ENCODE measurements at regions not wholly inside any gene's neighbourhood (a gene's known extent, or its start where the extent isn't known, plus 50 kb on each side); places are given as distances from the start of the nearest gene placed in this dataset.
"Not testable (repeated sequence)": the region's sequence is repeated elsewhere in the genome, so short reads cannot be mapped to it uniquely, and the experiment has no call there.

DNA sequence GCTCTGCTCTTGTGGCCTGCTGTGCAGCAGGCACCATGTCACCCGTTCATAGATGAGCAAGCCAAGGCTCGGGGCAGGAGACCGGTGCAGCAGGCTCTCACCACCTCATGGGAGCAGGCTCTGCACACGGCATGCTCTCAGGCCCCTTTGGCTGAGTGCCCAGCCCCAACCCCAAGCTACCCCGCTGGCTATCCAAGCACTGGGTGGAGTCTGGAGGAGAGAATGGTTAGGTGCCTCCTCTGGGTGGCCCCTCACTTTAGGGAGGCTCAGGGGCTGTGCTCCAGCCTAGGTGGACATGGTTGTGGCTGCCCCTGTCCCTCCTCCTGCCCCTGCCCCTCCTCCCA lies 199.9 kb downstream of the IGLL1 start:
- no peak for DNase-seq (ENCODE audit: low read depth in 2 of 2)
- TF ChIP-seq, protein P1, sequence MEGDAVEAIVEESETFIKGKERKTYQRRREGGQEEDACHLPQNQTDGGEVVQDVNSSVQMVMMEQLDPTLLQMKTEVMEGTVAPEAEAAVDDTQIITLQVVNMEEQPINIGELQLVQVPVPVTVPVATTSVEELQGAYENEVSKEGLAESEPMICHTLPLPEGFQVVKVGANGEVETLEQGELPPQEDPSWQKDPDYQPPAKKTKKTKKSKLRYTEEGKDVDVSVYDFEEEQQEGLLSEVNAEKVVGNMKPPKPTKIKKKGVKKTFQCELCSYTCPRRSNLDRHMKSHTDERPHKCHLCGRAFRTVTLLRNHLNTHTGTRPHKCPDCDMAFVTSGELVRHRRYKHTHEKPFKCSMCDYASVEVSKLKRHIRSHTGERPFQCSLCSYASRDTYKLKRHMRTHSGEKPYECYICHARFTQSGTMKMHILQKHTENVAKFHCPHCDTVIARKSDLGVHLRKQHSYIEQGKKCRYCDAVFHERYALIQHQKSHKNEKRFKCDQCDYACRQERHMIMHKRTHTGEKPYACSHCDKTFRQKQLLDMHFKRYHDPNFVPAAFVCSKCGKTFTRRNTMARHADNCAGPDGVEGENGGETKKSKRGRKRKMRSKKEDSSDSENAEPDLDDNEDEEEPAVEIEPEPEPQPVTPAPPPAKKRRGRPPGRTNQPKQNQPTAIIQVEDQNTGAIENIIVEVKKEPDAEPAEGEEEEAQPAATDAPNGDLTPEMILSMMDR (IDR thresholded peaks at IDR 0.05; ENCODE audit: low read depth, low read length): no peak
- no peak overlapping the region for H3K4me3 ChIP-seq (replicated peaks in 1 of 2; ENCODE audit: low read depth in 2 of 2, low read length in 2 of 2)

DNA sequence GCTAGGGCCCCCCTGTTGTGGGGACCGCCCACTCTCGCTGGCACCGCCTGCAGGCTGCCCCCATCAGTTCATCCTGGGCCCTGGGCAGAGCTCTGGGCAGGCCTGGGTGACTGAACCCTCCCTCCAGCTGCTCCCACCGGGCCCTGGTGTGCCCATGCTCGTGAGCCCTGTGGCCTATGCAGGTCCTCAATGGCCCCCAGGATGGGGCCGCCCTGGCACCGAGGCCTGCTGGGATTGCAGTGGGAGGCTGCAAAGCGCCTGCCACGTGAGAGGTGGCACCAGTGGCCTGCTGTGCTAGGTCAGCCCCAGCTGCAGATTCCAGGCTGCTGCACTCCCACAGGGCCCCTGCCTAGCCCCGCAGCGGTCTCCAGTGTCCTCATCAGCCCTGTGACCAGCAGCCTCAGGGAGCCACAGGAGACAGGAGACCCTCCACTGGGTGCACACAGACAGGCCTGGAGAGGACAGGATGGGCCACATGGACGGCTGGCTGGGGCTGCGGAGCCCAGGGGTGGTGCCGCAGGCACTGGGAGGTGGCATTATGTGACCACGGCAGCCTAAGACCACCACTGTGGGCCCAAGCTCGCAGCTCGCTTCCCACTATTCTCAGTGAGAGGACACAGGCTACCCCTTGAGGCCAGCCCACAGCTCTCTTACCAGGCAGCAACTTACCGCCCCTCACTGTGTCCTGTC lies 199.4 kb downstream of the BCR start:
- not testable (repeated sequence) for H3K4me3 ChIP-seq (replicated peaks in 1 of 2; ENCODE audit: low read depth in 2 of 2, low read length in 2 of 2); DNase-seq (ENCODE audit: low read depth in 2 of 2)

DNA sequence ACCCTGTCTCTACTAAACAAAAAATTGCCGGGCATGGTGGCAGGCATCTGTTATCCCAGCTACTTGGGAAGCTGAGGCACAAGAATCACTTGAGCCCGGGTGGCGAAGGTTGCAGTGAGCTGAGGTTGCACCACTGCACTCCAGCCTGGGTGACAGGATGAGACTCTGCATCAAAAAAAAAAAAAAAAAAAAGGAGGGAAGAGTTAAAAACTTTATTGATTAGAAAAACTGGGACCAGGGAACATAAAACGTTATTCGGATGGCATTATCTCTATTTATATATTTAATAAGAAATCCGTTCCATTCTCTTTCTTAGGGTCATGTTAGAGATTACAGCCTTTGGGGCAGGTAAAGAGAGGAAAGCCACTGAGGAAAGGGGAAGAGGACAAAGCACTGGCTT lies 197.5 kb downstream of the BCR start:
- DNase-seq (ENCODE audit: low read depth in 2 of 2): no peak
- H3K4me3 ChIP-seq (replicated peaks in 1 of 2; ENCODE audit: low read depth in 2 of 2, low read length in 2 of 2): no peak overlapping the region
- TF ChIP-seq, protein P1 (IDR thresholded peaks at IDR 0.05; ENCODE audit: low read depth, low read length): no peak

DNA sequence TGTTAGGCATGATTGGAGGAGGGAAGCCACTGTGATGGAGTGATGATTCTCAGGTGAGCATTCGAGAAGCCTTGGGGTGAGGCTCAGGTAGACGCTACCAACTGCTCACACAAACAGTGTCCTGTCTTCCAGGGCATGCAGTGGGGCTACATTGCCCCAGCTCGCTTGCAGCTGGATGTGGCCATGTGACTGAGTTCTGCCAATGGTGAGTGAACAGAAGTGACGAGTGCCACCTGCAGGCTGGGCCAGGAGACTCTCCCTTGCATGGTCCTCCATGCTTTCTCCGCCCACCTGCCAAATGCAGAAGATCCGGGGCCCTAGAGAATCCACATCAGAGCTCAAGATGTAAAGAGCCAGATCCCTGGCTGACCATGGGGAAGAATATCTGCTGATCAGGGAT lies 195.9 kb downstream of the BCR start:
- DNase-seq (ENCODE audit: low read depth in 2 of 2): peak in 1 of 2 donors; percentile 25
- TF ChIP-seq, protein P1 (IDR thresholded peaks at IDR 0.05; ENCODE audit: low read depth, low read length): peak; percentile 23

DNA sequence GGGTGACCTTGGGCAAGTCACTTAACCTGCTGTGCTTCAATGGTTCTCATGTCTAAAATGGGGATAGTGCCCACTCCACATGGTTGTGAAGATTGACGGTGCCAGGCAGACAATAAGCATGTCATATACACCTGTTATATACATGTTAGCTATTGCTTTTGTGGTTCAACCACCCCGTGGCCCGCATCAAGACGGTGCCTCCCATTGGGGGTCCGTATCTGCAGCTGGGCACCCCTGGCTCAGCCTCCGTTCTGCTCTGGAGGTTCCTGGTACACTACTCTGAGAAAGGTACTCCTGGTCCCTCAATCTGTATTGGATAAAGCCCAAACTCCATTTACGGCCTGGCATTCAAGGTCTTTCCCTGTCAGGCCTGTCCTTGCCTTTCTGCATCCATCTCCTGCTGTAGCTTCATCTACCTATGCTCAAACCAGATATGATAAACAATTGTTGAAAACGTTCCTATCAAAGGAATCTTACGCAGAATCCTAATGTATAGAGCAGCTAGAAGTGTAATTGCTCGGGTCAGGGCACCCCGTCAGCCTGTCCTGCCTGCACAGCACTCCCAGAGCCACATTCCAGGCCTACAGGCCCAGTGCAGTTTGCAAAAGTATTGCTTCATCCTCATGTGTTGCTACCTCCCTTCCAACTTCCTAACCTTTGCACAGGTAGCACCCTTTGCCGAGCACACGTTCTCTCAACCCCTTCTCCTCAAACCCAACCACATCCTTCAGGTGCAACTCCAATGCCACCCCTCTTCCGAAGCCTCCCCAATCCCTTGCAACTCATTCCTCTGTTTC lies 194.9 kb downstream of the BCR start:
- DNase-seq (ENCODE audit: low read depth in 2 of 2): no peak
- TF ChIP-seq, protein P1 (IDR thresholded peaks at IDR 0.05; ENCODE audit: low read depth, low read length): no peak
- H3K4me3 ChIP-seq (replicated peaks in 1 of 2; ENCODE audit: low read depth in 2 of 2, low read length in 2 of 2): no peak overlapping the region

More for the DNA sequence above, 195.9 kb downstream of the BCR start:
- no peak overlapping the region for H3K4me3 ChIP-seq (replicated peaks in 1 of 2; ENCODE audit: low read depth in 2 of 2, low read length in 2 of 2)

DNA sequence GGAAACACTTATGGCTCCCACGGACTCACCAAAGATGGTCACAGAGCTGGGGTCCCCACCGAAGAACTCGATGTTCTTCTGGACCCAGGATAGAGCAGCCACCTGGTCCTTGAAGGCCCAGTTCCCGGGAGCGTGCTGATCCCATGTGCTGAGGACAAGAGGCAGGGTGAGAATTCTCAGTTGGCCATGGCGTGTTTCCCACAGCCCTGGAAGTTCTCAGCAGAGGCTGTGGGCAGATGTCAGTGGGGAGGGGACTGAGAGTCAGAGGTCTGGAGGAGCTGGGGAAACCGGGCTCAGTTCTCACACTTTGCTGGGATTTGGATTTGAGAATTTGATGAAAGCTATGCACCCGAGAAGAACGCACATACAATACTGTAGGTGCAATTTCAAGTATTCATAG lies 193.3 kb downstream of the BCR start:
- DNase-seq (ENCODE audit: low read depth in 2 of 2): no peak
- TF ChIP-seq, protein P1 (IDR thresholded peaks at IDR 0.05; ENCODE audit: low read depth, low read length): no peak
- H3K4me3 ChIP-seq (replicated peaks in 1 of 2; ENCODE audit: low read depth in 2 of 2, low read length in 2 of 2): no peak overlapping the region

DNA sequence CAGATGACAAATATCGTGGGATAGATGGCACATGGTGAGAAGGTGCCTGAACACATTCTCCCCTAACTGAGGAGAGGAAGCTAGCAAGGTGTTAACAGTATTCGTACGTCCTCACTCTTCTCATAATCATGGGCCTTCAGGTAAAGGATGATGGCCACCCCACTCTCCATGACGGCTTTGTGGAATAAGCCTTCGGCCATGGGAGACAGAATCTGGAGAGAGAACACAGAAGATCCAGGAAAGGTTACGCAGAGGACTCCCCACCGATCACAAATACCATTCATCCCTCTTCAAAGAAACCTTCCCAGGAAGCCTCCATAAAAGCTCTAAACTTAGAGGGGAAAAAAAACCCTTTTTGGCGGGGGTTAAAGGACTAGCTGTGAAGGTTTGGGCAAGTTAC lies 189.9 kb downstream of the BCR start:
- TF ChIP-seq, protein P1 (IDR thresholded peaks at IDR 0.05; ENCODE audit: low read depth, low read length): no peak
- DNase-seq (ENCODE audit: low read depth in 2 of 2): no peak
- H3K4me3 ChIP-seq (replicated peaks in 1 of 2; ENCODE audit: low read depth in 2 of 2, low read length in 2 of 2): no peak overlapping the region

Measured in cardiac fibroblast (primary cell).